H9 (cell line): ENCODE measurements at regions not wholly inside any gene's neighbourhood (a gene's known extent, or its start where the extent isn't known, plus 50 kb on each side); places are given as distances from the start of the nearest gene placed in this dataset.

Source experiments
- DNase-seq: peaks from one replicate; pipeline ENCODE4 v3.0.0-alpha.2; 2017
- H2AFZ ChIP-seq: one replicate; pipeline ENCODE4 v1.6.1; 2013; ENCODE audit warnings: mild to moderate bottlenecking, low read length, control low read depth, moderate library complexity
- H2AK5ac ChIP-seq: 2 replicates; pipeline ENCODE4 v1.6.1; 2013; ENCODE audit warnings: low read length, control low read depth, mixed read lengths; ENCODE audit not compliant: insufficient read length
- H2BK120ac ChIP-seq: one replicate; pipeline ENCODE4 v1.6.1; 2013; ENCODE audit warnings: low read depth, mild to moderate bottlenecking, low read length, control low read depth, inconsistent platforms; ENCODE audit not compliant: poor library complexity, severe bottlenecking
- H2BK12ac ChIP-seq: 2 replicates; pipeline ENCODE4 v1.6.1; 2013; ENCODE audit warnings: low read length, control low read depth, mixed read lengths, low read depth; ENCODE audit not compliant: insufficient read length
- H2BK15ac ChIP-seq: 2 replicates; pipeline ENCODE4 v1.6.1; 2013; ENCODE audit warnings: low read depth, low read length, control low read depth
- H2BK20ac ChIP-seq: one replicate; pipeline ENCODE4 v1.6.1; 2013; ENCODE audit warnings: low read depth, mild to moderate bottlenecking, low read length, control low read depth, inconsistent platforms; ENCODE audit not compliant: poor library complexity, severe bottlenecking
- H2BK5ac ChIP-seq: 2 replicates; pipeline ENCODE4 v1.6.1; 2013; ENCODE audit warnings: low read length, control low read depth, mixed read lengths; ENCODE audit not compliant: insufficient read length
- H3K14ac ChIP-seq: 2 replicates; pipeline ENCODE4 v1.6.1; 2013; ENCODE audit warnings: low read length, control low read depth; ENCODE audit not compliant: insufficient read depth
- H3K18ac ChIP-seq: 2 replicates; pipeline ENCODE4 v1.6.1; 2013; ENCODE audit warnings: low read depth, mild to moderate bottlenecking, mixed read lengths, low read length, control low read depth; ENCODE audit not compliant: insufficient read length
- H3K23ac ChIP-seq: 2 replicates; pipeline ENCODE4 v1.6.1; 2013; ENCODE audit warnings: low read length, control low read depth, mixed read lengths, low read depth; ENCODE audit not compliant: insufficient read length
- H3K23me2 ChIP-seq: 2 replicates; pipeline ENCODE4 v1.6.1; 2013; ENCODE audit warnings: low read depth, mild to moderate bottlenecking, mixed read lengths, low read length, control low read depth; ENCODE audit not compliant: insufficient read length, poor library complexity, severe bottlenecking
- H3K27ac ChIP-seq: 2 replicates; pipeline ENCODE4 v1.5.1; 2013; ENCODE audit warnings: low read length, control low read depth, mixed read lengths, low read depth; ENCODE audit not compliant: insufficient read length
- H3K27me3 ChIP-seq: 2 replicates; pipeline ENCODE4 v1.6.1; 2013; ENCODE audit warnings: low read length, control low read depth, inconsistent platforms; ENCODE audit not compliant: insufficient read depth
- H3K4ac ChIP-seq: 2 replicates; pipeline ENCODE4 v1.6.1; 2013; ENCODE audit warnings: low read depth, mild to moderate bottlenecking, control low read depth, inconsistent platforms, low read length, moderate library complexity
- H3K4me1 ChIP-seq: 2 replicates; pipeline ENCODE4 v1.6.1; 2013; ENCODE audit warnings: low read length, control low read depth, inconsistent platforms; ENCODE audit not compliant: insufficient read depth
- H3K4me2 ChIP-seq: 2 replicates; pipeline ENCODE4 v1.6.1; 2013; ENCODE audit warnings: low read length, control low read depth, mixed read lengths; ENCODE audit not compliant: insufficient read length, insufficient read depth
- H3K56ac ChIP-seq: 2 replicates; pipeline ENCODE4 v1.6.1; 2013; ENCODE audit warnings: low read depth, mild to moderate bottlenecking, mixed read lengths, low read length, control low read depth; ENCODE audit not compliant: insufficient read length
- H3K79me1 ChIP-seq: 2 replicates; pipeline ENCODE4 v1.6.1; 2013; ENCODE audit warnings: low read depth, mild to moderate bottlenecking, moderate library complexity, low read length, control low read depth, inconsistent platforms; ENCODE audit not compliant: insufficient read depth, poor library complexity, severe bottlenecking
- H3K79me2 ChIP-seq: 2 replicates; pipeline ENCODE4 v1.6.1; 2013; ENCODE audit warnings: low read length, control low read depth, inconsistent platforms; ENCODE audit not compliant: insufficient read depth
- H3K9ac ChIP-seq: 2 replicates; pipeline ENCODE4 v1.6.1; 2013; ENCODE audit warnings: low read length, control low read depth, mixed read lengths; ENCODE audit not compliant: insufficient read length; ENCODE audit errors: extremely low read depth
- H3K9me3 ChIP-seq: one replicate; pipeline ENCODE4 v1.6.1; 2013; ENCODE audit warnings: low read depth, low read length, inconsistent platforms; ENCODE audit not compliant: control insufficient read depth
- H3T11ph ChIP-seq: one replicate; pipeline ENCODE4 v1.6.1; 2013; ENCODE audit warnings: mild to moderate bottlenecking, low read length, control low read depth, inconsistent platforms
- H4K20me1 ChIP-seq: one replicate; pipeline ENCODE4 v1.6.1; 2013; ENCODE audit not compliant: control insufficient read depth, insufficient read length, insufficient read depth
- H4K5ac ChIP-seq: 2 replicates; pipeline ENCODE4 v1.6.1; 2013; ENCODE audit warnings: low read depth, mild to moderate bottlenecking, mixed read lengths, low read length, control low read depth; ENCODE audit not compliant: insufficient read length
- H4K8ac ChIP-seq: replicated peaks from 2 replicates; pipeline ENCODE4 v1.6.1; 2013; ENCODE audit warnings: low read length, control low read depth, mixed read lengths, low read depth; ENCODE audit not compliant: insufficient read length
- H4K91ac ChIP-seq: 2 replicates; pipeline ENCODE4 v1.6.1; 2013; ENCODE audit warnings: low read depth, mild to moderate bottlenecking, moderate library complexity, mixed read lengths, low read length, control low read depth; ENCODE audit not compliant: insufficient read length
- H3K27ac Mint-ChIP-seq, 3 experiments: 2 replicates in 2 of 3; 3 replicates in 1 of 3; pipeline ENCODE4 v1.8.0; 2020 to 2021; ENCODE audit warnings: mixed read lengths in 3 of 3, mild to moderate bottlenecking in 1 of 3, moderate library complexity in 1 of 3
- H3K27me3 Mint-ChIP-seq: 2 replicates; pipeline ENCODE4 v1.8.0; 2021; ENCODE audit warnings: low read depth, mild to moderate bottlenecking, moderate library complexity, mixed read lengths
- H3K36me3 Mint-ChIP-seq, 3 experiments: 2 replicates in 2 of 3; 3 replicates in 1 of 3; pipeline ENCODE4 v1.8.0; 2020 to 2021; ENCODE audit warnings: low read depth in 3 of 3, mixed read lengths in 3 of 3; ENCODE audit not compliant: insufficient read depth in 1 of 3
- H3K4me1 Mint-ChIP-seq, 2 experiments: 2 replicates each; pipeline ENCODE4 v1.8.0; 2020; ENCODE audit warnings: mixed read lengths in 2 of 2
- H3K4me3 Mint-ChIP-seq, 2 experiments: 2 replicates in 1 of 2; 3 replicates in 1 of 2; pipeline ENCODE4 v1.8.0; 2020 to 2021; ENCODE audit warnings: mild to moderate bottlenecking in 2 of 2, mixed read lengths in 2 of 2, moderate library complexity in 1 of 2
- H3K9me3 Mint-ChIP-seq, 2 experiments: 2 replicates in 1 of 2; 3 replicates in 1 of 2; pipeline ENCODE4 v1.8.0; 2020; ENCODE audit warnings: mild to moderate bottlenecking in 2 of 2, mixed read lengths in 2 of 2, moderate library complexity in 1 of 2
- CTCF ChIP-seq: fragments of 200-600 bp; sonication (generic); conservative IDR thresholded peaks from 3 replicates; pipeline ENCODE4 v1.8.0; 2021; ENCODE audit warnings: antibody characterized with exemption, mild to moderate bottlenecking
- WGBS: extraction: QIAGEN DNeasy Blood & Tissue Kit; methylation state at CpG from one replicate; pipeline ENCODE4 v1.1.7; 2013; ENCODE audit warnings: missing lambda C conversion rate, low lambda C conversion rate, mixed read lengths; ENCODE audit not compliant: insufficient read length; ENCODE audit errors: extremely low coverage; 5-methylcytosine and 5-hydroxymethylcytosine counted together

GRCh38 chr5:168104811-168105481 is 186.5 kb upstream of the WWC1 start:
- no peak overlapping the region for H3K27ac ChIP-seq
- no peaks in the 10 kb centered on the region for H3K79me1 ChIP-seq
- H4K20me1 ChIP-seq, result no peaks in the 10 kb centered on the region
- no peaks in the 10 kb centered on the region for H3K36me3 Mint-ChIP-seq
- peaks cover 4% of the 10 kb centered on the region; the same call in 1 of the 2 replicates for H3K27me3 Mint-ChIP-seq
- no peaks in the 10 kb centered on the region for H3K9me3 Mint-ChIP-seq
- peak; percentile 56 for TF ChIP-seq CTCF
- no peaks in the 10 kb centered on the region for H3K9me3 ChIP-seq
- WGBS, result no CpG with 5 or more reads among the region's 7 CpGs
- H3K79me2 ChIP-seq, result no peaks in the 10 kb centered on the region
- no peak overlapping the region for H2AK5ac ChIP-seq
- no peak overlapping the region for H2BK20ac ChIP-seq
- H3K14ac ChIP-seq, result no peak overlapping the region
- no peak overlapping the region for H3K4me2 ChIP-seq
- no peak overlapping the region for H3K56ac ChIP-seq
- no peaks in the 10 kb centered on the region for H3K23me2 ChIP-seq
- peak overlapping the region; percentile 30 to 90 (median 66) for H3K27ac Mint-ChIP-seq
- peaks cover 34 to 40% of the 10 kb centered on the region in 2 experiments for H3K4me1 Mint-ChIP-seq
- H2BK5ac ChIP-seq, result no peak overlapping the region
- peaks cover 8% of the 10 kb centered on the region; the same call in 1 of the 2 replicates for H3K4me1 ChIP-seq
- no peak overlapping the region for H4K5ac ChIP-seq
- 0 out of 5 replicates have a peak overlapping the region, but pooled peaks of 1 of the 2 experiments have one; percentile 32 for H3K4me3 Mint-ChIP-seq
- no peak overlapping the region for H3T11ph ChIP-seq
- H2BK120ac ChIP-seq, result no peak overlapping the region
- H3K18ac ChIP-seq, result no peak overlapping the region
- H2BK15ac ChIP-seq, result no peak overlapping the region
- H2BK12ac ChIP-seq, result no peak overlapping the region
- no peak overlapping the region for H4K91ac ChIP-seq
- no peaks in the 10 kb centered on the region for H3K27me3 ChIP-seq
- H4K8ac ChIP-seq, result no peak overlapping the region
- H3K4ac ChIP-seq, result no peak overlapping the region
- no peak overlapping the region for H3K9ac ChIP-seq
- DNase-seq, result peak; percentile 70
- no peak overlapping the region for H3K23ac ChIP-seq
- no peak overlapping the region for H2AFZ ChIP-seq
